BLaER1 (cell line): ENCODE measurements at regions not wholly inside any gene's neighbourhood (a gene's known extent, or its start where the extent isn't known, plus 50 kb on each side); places are given as distances from the start of the nearest gene placed in this dataset.
"Not testable (repeated sequence)": the region's sequence is repeated elsewhere in the genome, so short reads cannot be mapped to it uniquely, and the experiment has no call there.

Source experiments
- H3K27ac ChIP-seq: shearing (Covaris generic); formaldehyde crosslinking; 2 replicates; pipeline ENCODE4 v1.8.1; 2022
- H3K27me3 ChIP-seq: shearing (Covaris generic); formaldehyde crosslinking; 2 replicates; pipeline ENCODE4 v1.8.1; 2022
- H3K36me3 ChIP-seq: shearing (Covaris generic); formaldehyde crosslinking; 2 replicates; pipeline ENCODE4 v1.8.1; 2022
- H3K4me1 ChIP-seq: shearing (Covaris generic); formaldehyde crosslinking; 2 replicates; pipeline ENCODE4 v1.8.1; 2022
- H3K4me2 ChIP-seq: shearing (Covaris generic); formaldehyde crosslinking; 2 replicates; pipeline ENCODE4 v1.8.1; 2022
- H3K4me3 ChIP-seq: shearing (Covaris generic); formaldehyde crosslinking; 2 replicates; pipeline ENCODE4 v1.8.1; 2022
- H3K9ac ChIP-seq: shearing (Covaris generic); formaldehyde crosslinking; 2 replicates; pipeline ENCODE4 v1.8.1; 2022
- H3K9me3 ChIP-seq: shearing (Covaris generic); formaldehyde crosslinking; 2 replicates; pipeline ENCODE4 v1.8.1; 2022
- H4K20me1 ChIP-seq: shearing (Covaris generic); formaldehyde crosslinking; 2 replicates; pipeline ENCODE4 v1.8.1; 2022
- Cebpa-rat ChIP-seq: shearing (Covaris generic); IDR thresholded peaks from 2 replicates; pipeline ENCODE4 v1.8.1; 2022

DNA sequence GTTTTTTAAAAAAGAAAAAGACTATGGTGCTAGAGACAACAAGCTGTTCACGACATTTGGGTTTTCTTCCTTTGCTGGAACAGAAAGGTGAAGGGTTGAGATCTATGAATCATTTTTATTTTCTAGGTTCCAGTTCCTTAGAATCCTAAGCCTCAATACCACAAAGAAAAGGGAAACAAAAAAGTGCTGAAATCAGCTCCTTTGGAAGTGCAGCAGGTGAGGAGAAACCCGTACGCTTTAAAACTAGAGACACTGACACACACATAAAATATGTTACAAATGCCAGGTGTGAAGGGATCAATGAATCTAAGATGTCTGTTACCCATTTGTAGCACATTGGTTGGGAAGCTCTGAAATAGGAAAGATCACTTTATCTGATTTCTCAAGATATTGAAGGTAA is 125.2 kb downstream of the AREG start:
- no peaks in the 10 kb centered on the region for H3K4me1 ChIP-seq
- no peak overlapping the region for H3K9ac ChIP-seq
- no peaks in the 10 kb centered on the region for H3K27me3 ChIP-seq
- H3K4me3 ChIP-seq: no peak overlapping the region
- H3K4me2 ChIP-seq: no peak overlapping the region
- H3K36me3 ChIP-seq: no peaks in the 10 kb centered on the region
- H4K20me1 ChIP-seq: no peaks in the 10 kb centered on the region
- peaks cover 13% of the 10 kb centered on the region; the same call in 1 of the 2 replicates for H3K9me3 ChIP-seq
- no peak overlapping the region for H3K27ac ChIP-seq
- no peak for TF ChIP-seq Cebpa-rat

DNA sequence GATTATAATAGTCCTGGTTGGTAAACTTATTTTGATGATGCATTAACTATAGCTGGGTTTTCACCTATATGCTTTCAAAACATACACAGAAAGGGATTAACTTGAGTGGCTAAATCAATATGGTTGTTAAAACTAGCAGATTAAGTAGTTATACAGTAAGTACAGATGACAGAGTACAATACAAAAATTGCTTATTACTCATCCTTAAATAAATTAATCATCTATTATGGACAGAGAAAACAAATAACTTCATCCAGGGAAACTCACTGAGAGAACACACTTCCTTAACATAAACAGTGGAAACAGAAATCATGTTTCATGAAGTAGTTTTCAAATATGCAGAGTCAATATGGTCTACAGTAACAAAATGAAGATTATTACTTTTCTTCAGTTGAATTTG is 133.4 kb downstream of the AREG start:
- no peak for TF ChIP-seq Cebpa-rat
- Histone ChIP-seq H3K27me3 (no peaks in the 10 kb centered on the region), H3K36me3 (no peaks in the 10 kb centered on the region)

DNA sequence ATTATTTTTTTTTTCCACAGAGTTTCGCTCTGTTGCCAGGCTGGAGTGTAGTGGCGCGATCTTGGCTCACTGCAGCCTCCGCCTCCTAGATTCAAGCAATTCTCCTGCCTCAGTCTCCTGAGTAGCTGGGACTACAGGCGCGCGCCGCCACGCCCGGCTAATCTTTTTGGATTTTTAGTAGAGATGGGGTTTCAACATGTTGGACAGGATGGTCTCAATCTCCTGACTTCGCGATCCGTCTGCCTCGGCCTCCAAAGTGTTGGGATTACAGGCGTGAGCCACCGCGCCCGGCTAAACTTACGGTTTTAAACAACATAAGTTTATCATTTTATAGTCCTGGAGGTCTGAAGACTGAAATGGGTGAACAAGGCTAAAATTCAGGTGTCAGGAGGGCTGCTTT is 133.9 kb downstream of the AREG start:
- H3K9me3 ChIP-seq, H3K4me1 ChIP-seq, H3K9ac ChIP-seq, H3K4me3 ChIP-seq, H4K20me1 ChIP-seq, H3K27me3 ChIP-seq, H3K4me2 ChIP-seq, H3K36me3 ChIP-seq, H3K27ac ChIP-seq: not testable (repeated sequence)

More for the DNA sequence above, 133.4 kb downstream of the AREG start:
- Histone ChIP-seq H3K9me3 (no peaks in the 10 kb centered on the region), H3K27ac (no peak overlapping the region), H3K4me3 (no peak overlapping the region), H3K4me2 (no peak overlapping the region), H3K4me1 (no peaks in the 10 kb centered on the region), H4K20me1 (no peaks in the 10 kb centered on the region), H3K9ac (no peak overlapping the region)

DNA sequence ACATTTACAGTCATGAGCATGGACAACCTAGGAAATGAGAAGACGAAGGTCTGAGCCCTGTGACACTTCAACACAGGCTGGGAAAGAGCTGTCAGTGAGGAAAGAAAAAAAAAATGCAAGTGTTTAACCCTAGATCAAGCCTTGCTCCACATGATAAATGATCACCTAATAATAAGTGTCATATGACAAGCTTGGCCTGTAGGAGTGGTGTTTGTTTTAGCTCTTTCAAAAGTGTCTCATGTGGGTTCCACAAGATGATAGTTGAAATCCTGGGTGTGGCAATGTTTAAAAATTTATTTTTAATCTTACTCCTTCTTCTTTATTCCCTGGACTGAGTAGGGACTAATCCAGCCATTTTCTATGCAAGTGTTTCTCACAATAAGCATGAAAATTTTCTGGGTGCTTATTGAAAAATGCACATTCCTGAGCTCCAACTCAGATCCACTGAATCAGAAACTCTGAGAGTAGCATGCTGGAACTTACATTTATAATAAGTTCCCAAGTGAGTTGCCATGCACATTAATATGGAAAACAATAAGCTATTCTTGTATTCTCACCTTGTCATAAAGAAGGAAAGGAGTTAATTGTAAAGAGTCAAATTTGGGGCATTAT is 138.3 kb downstream of the AREG start:
- no peaks in the 10 kb centered on the region for H3K4me1 ChIP-seq
- TF ChIP-seq Cebpa-rat: no peak

DNA sequence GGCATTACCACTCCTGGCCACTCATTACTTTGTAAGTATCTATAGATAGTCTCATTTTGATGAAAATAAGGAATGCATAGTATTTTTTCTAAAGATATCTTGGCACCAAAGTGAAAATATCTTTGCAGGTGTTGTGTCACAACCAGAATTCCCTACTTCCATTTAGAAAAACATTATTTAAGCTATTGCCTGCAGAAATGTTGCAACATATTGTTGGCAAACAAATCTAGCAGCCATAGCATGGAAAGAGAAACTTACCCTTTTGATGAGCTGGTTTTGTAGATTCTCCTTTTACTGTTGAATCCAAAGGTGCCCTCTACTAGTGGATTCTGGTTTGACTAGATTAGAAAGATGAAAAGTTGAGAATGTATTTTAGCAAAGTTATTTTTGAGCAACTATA is 138.8 kb downstream of the AREG start:
- no peaks in the 10 kb centered on the region for H3K27me3 ChIP-seq
- H3K4me1 ChIP-seq: no peaks in the 10 kb centered on the region
- no peaks in the 10 kb centered on the region for H4K20me1 ChIP-seq
- no peak for TF ChIP-seq Cebpa-rat
- H3K36me3 ChIP-seq: no peaks in the 10 kb centered on the region
- no peak overlapping the region for H3K9ac ChIP-seq
- no peak overlapping the region for H3K27ac ChIP-seq
- no peak overlapping the region for H3K4me2 ChIP-seq
- no peaks in the 10 kb centered on the region for H3K9me3 ChIP-seq
- no peak overlapping the region for H3K4me3 ChIP-seq

More for the DNA sequence above, 138.3 kb downstream of the AREG start:
- Histone ChIP-seq H3K9me3 (no peaks in the 10 kb centered on the region), H3K4me2 (no peak overlapping the region), H3K4me3 (no peak overlapping the region), H3K9ac (no peak overlapping the region), H3K27ac (no peak overlapping the region), H3K27me3 (no peaks in the 10 kb centered on the region), H3K36me3 (no peaks in the 10 kb centered on the region), H4K20me1 (no peaks in the 10 kb centered on the region)

DNA sequence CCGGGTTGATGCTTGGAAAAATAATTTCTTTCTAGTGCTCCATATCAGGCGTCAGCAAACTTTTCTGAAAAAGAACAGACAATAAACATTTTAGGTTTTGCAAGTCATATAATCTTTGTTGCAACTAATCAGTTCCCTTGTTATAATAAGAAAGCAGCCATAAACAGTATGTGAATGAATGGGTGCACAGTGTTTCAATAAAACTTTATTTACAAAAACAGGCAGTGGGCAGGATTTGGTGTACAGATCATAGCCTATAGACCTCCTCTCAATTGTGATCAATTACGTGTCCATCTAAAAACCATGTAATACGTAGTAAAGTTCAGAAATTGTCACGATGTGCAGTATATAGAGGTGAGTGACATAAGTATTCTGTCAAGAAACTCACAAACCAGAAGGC is 143.4 kb downstream of the AREG start:
- no peak for TF ChIP-seq Cebpa-rat

DNA sequence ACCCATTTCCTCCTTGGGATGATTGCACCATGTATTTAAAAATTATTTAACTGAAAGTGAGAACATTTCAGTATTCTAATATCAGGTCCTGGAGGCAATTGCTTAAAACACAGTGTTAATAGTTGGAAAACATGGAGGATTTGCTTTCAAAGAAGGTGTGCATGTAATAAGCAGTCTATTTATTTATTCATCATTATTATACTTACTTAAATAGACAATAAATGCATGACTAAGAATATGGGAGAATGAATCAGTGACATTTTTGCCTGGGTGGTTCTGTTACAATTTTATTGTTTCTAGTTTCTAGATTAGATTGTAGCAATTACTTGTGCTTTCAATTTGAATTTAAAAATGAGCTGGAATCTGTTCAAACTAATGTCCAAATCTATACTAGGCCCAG is 145.5 kb downstream of the AREG start:
- Histone ChIP-seq H3K9ac (no peak overlapping the region), H3K27me3 (no peaks in the 10 kb centered on the region), H3K9me3 (no peaks in the 10 kb centered on the region), H3K4me1 (no peaks in the 10 kb centered on the region), H3K36me3 (no peaks in the 10 kb centered on the region), H3K4me3 (no peak overlapping the region), H3K4me2 (no peak overlapping the region), H4K20me1 (no peaks in the 10 kb centered on the region), H3K27ac (no peak overlapping the region)
- TF ChIP-seq Cebpa-rat: no peak

More for the DNA sequence above, 143.4 kb downstream of the AREG start:
- H3K36me3 ChIP-seq: no peaks in the 10 kb centered on the region
- no peaks in the 10 kb centered on the region for H3K9me3 ChIP-seq
- H3K4me3 ChIP-seq: no peak overlapping the region
- H3K4me2 ChIP-seq: no peak overlapping the region
- H3K4me1 ChIP-seq: no peaks in the 10 kb centered on the region
- H3K9ac ChIP-seq: no peak overlapping the region
- no peak overlapping the region for H3K27ac ChIP-seq
- no peaks in the 10 kb centered on the region for H3K27me3 ChIP-seq
- H4K20me1 ChIP-seq: no peaks in the 10 kb centered on the region

DNA sequence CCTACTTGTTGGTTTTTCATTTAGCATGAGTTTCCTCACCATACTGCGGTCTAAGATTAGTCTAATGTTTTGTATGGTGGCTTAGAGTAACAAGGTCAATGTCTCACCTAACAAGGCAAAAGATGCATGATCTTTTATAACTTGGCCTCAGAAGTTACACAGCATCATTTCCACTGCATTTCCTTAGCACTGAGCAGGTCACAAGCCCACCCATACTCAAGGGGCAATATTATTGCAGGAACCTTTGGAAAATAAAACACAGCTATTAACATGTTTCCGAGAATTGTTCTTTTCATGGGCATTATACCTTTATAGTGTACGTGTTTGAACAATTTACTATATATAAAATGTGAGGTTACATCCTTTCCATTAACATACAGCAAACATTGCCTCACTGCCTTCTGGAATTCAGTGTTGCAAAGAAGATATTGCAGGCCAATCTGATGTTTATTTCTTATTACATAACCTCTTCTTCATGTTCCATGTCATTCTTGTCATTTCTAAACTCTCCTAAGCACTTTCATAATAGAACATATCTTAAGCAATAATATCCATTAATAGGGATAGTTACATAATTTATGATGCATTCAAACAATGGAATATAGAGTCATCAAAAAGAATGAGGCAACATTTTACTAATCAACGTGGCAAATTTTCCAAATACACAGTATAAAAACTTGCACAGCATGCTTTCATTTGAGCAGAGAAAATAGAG is 153.8 kb downstream of the AREG start:
- H3K36me3 ChIP-seq: no peaks in the 10 kb centered on the region
- H3K4me2 ChIP-seq: no peak overlapping the region
- peaks cover 28% of the 10 kb centered on the region for H3K9me3 ChIP-seq
- no peaks in the 10 kb centered on the region for H3K27me3 ChIP-seq
- H4K20me1 ChIP-seq: no peaks in the 10 kb centered on the region
- H3K4me3 ChIP-seq: no peak overlapping the region
- no peak overlapping the region for H3K9ac ChIP-seq
- no peak overlapping the region for H3K27ac ChIP-seq
- no peaks in the 10 kb centered on the region for H3K4me1 ChIP-seq
- no peak for TF ChIP-seq Cebpa-rat

DNA sequence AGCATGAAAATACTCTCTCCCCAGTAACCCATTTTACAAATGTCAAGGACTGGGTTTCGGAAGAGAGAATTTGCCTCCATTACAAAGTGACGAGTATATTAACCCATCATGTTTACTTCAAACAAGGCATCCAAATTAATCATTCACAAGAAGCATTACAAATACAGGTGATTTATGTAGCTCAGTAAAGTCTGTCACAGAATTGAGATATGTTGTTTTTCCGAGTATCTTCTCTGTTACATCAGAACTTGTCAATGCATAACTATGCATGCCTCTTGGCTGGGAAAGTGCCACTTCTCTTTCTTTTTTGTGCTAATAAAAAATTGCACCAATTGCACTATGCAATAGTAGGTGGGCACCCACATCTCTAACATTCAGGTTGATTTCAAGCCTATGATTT is 158.2 kb downstream of the AREG start:
- Histone ChIP-seq H4K20me1 (no peaks in the 10 kb centered on the region), H3K4me1 (no peaks in the 10 kb centered on the region), H3K9me3 (peaks cover 5% of the 10 kb centered on the region), H3K36me3 (no peaks in the 10 kb centered on the region), H3K27me3 (no peaks in the 10 kb centered on the region), H3K4me2 (no peak overlapping the region), H3K9ac (no peak overlapping the region), H3K4me3 (no peak overlapping the region), H3K27ac (no peak overlapping the region)
- TF ChIP-seq Cebpa-rat: no peak

DNA sequence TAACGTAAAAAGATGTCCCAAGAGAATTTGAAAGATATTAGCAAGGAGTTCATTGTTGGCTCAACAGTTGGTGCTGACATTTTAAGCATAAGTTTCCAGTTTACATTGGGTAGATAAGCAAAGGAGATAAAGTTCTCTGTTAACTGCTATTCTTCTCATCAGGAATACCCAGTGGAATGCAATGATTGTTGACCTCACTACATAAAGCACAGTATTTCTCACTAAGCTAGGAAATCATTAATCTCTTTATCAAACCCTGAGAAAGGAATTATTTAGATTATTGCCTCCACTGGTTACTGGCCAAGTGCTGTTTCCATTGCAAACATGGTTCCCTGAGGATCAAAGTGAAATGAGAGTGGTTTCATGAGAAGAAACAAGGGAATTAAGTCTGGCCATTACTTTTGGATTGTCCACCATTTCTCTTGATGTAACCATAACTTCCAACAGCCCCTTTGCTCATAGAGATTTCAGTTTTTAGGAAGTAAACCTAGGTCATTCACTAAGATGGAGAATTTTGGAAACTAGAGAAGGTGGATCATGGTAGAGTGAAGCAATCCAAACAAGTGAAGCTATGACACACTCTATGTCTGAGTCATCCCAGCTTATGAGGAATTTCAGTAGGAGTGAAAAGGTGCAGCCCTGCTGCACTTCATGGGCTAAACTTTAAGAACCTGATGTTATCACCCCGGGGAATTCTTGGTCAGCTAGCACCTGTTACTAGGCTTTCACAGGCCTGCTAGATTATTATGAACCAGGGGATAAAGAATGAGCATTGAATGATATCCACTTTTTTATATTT is 163.4 kb downstream of the AREG start:
- Histone ChIP-seq H3K27ac (no peak overlapping the region), H3K36me3 (no peaks in the 10 kb centered on the region), H3K27me3 (no peaks in the 10 kb centered on the region), H3K4me1 (no peaks in the 10 kb centered on the region), H3K9me3 (no peaks in the 10 kb centered on the region), H3K9ac (no peak overlapping the region), H3K4me3 (no peak overlapping the region), H3K4me2 (no peak overlapping the region), H4K20me1 (no peaks in the 10 kb centered on the region)
- no peak for TF ChIP-seq Cebpa-rat
